GM23338 (cell line): ENCODE measurements at regions not wholly inside any gene's neighbourhood (a gene's known extent, or its start where the extent isn't known, plus 50 kb on each side); places are given as distances from the start of the nearest gene placed in this dataset.
A peak's percentile ranks its signal among the peaks of the same experiment; 100 is the strongest.

Experiments
- ATAC-seq: fragments of 200-7000 bp; cut with Tn5 transposase; 3 replicates; pipeline ENCODE4 v1.9.1; 2020
- DNase-seq: peaks from one replicate; pipeline ENCODE4 v3.0.0-alpha.2; 2015; ENCODE audit warnings: low spot score
- H2AFZ ChIP-seq: fragments of 200-600 bp; sonication (generic); 2 replicates; pipeline ENCODE4 v1.8.0; 2016; ENCODE audit warnings: antibody characterized with exemption, mild to moderate bottlenecking, moderate library complexity
- H3F3A ChIP-seq: fragments of 200-600 bp; sonication (generic); replicated peaks from 2 replicates; pipeline ENCODE4 v1.8.0; 2017; ENCODE audit warnings: antibody characterized with exemption, mixed run types, low read depth
- H3K27ac ChIP-seq: fragments of 200-600 bp; sonication (generic); 2 replicates; pipeline ENCODE4 v1.6.1; 2016; ENCODE audit warnings: low read depth
- H3K27me3 ChIP-seq: fragments of 200-600 bp; sonication (generic); 2 replicates; pipeline ENCODE4 v1.8.0; 2016; ENCODE audit warnings: mild to moderate bottlenecking, mixed run types, moderate library complexity; ENCODE audit not compliant: insufficient read depth
- H3K36me3 ChIP-seq: fragments of 200-600 bp; sonication (generic); 2 replicates; pipeline ENCODE4 v1.8.0; 2016; ENCODE audit warnings: mild to moderate bottlenecking; ENCODE audit not compliant: insufficient read depth
- H3K4me1 ChIP-seq: fragments of 200-600 bp; sonication (generic); 2 replicates; pipeline ENCODE4 v1.8.0; 2016; ENCODE audit warnings: mild to moderate bottlenecking, moderate library complexity; ENCODE audit not compliant: insufficient read depth
- H3K4me2 ChIP-seq: fragments of 200-600 bp; sonication (generic); 2 replicates; pipeline ENCODE4 v1.7.1; 2017; ENCODE audit warnings: mixed run types
- H3K4me3 ChIP-seq: fragments of 200-600 bp; sonication (generic); 2 replicates; pipeline ENCODE4 v1.6.1; 2016; ENCODE audit warnings: mixed run types
- H3K79me2 ChIP-seq: fragments of 200-600 bp; sonication (generic); replicated peaks from 2 replicates; pipeline ENCODE4 v1.8.0; 2017; ENCODE audit warnings: mild to moderate bottlenecking; ENCODE audit not compliant: insufficient read depth
- H3K9me2 ChIP-seq: fragments of 200-600 bp; sonication (generic); 2 replicates; pipeline ENCODE4 v1.8.0; 2017; ENCODE audit not compliant: insufficient read depth
- H4K20me1 ChIP-seq: fragments of 200-600 bp; sonication (generic); replicated peaks from 2 replicates; pipeline ENCODE4 v1.8.0; 2017; ENCODE audit warnings: mild to moderate bottlenecking; ENCODE audit not compliant: insufficient read depth
- H3K27ac Mint-ChIP-seq: 2 replicates; pipeline ENCODE4 v1.8.0; 2020; ENCODE audit warnings: inconsistent platforms, mild to moderate bottlenecking, moderate library complexity, mixed read lengths
- H3K27me3 Mint-ChIP-seq: 3 replicates; pipeline ENCODE4 v1.8.0; 2022; ENCODE audit warnings: low read depth, mild to moderate bottlenecking, moderate library complexity, mixed read lengths, inconsistent platforms; ENCODE audit not compliant: insufficient read depth, poor library complexity
- H3K36me3 Mint-ChIP-seq: 3 replicates; pipeline ENCODE4 v1.8.0; 2021; ENCODE audit warnings: low read depth, mild to moderate bottlenecking, inconsistent platforms, moderate library complexity, mixed read lengths
- H3K4me1 Mint-ChIP-seq: 3 replicates; pipeline ENCODE4 v1.8.0; 2020; ENCODE audit warnings: mild to moderate bottlenecking, inconsistent platforms, mixed read lengths
- H3K4me3 Mint-ChIP-seq: 3 replicates; pipeline ENCODE4 v1.8.0; 2021; ENCODE audit warnings: moderate library complexity, mild to moderate bottlenecking, inconsistent platforms, mixed read lengths
- H3K9me3 Mint-ChIP-seq: 3 replicates; pipeline ENCODE4 v1.8.0; 2020; ENCODE audit warnings: moderate library complexity, mild to moderate bottlenecking, inconsistent platforms, mixed read lengths
- EZH2phosphoT487 ChIP-seq: fragments of 200-600 bp; sonication (generic); IDR thresholded peaks from one replicate; pipeline ENCODE4 v1.8.1; 2018; ENCODE audit warnings: antibody characterized with exemption; ENCODE audit not compliant: unreplicated experiment
- POLR2AphosphoS5 ChIP-seq: IDR thresholded peaks from 2 replicates; pipeline ENCODE4 v1.6.1; 2016; ENCODE audit warnings: antibody characterized with exemption, low read depth
- STAT1 ChIP-seq: IDR thresholded peaks from one replicate; pipeline ENCODE4 v1.6.1; 2016; ENCODE audit warnings: antibody characterized with exemption; ENCODE audit not compliant: unreplicated experiment
- TF ChIP-seq, protein P1 (sequence below): IDR thresholded peaks from one replicate; pipeline ENCODE4 v1.6.1; 2018; ENCODE audit warnings: antibody characterized with exemption; ENCODE audit not compliant: unreplicated experiment
- TF ChIP-seq, protein P2 (sequence below), 2 experiments: fragments of 200-600 bp in 1 of 2; sonication (generic) in 1 of 2; conservative IDR thresholded peaks; 2 replicates each; pipeline versions ENCODE4 v1.5.1 to v1.6.1; 2016 to 2017; ENCODE audit warnings: antibody characterized with exemption in 2 of 2, low read depth in 2 of 2, mild to moderate bottlenecking in 2 of 2, moderate library complexity in 1 of 2

DNA sequence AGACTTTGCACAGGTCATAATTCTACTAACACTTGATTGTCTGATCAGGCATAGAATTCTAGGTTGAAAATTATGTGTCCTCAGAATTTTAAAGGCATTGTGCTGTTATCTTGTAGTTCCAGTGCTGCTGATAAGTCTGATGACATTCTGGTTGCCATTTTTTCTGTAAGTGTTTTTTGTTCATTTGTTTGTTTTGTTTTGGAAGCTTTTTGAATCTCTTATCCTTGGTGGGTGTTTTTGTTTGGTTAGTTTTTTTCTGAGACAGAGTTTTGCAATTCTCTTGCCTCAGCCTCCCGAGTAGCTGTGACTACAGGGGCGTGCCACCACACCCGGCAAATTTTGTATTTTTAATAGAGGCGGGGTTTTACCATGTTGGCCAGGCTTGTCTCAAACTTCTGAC, 178.9 kb downstream of the CCDC71L start:
- no peak for TF ChIP-seq POLR2AphosphoS5
- TF ChIP-seq, protein P1, sequence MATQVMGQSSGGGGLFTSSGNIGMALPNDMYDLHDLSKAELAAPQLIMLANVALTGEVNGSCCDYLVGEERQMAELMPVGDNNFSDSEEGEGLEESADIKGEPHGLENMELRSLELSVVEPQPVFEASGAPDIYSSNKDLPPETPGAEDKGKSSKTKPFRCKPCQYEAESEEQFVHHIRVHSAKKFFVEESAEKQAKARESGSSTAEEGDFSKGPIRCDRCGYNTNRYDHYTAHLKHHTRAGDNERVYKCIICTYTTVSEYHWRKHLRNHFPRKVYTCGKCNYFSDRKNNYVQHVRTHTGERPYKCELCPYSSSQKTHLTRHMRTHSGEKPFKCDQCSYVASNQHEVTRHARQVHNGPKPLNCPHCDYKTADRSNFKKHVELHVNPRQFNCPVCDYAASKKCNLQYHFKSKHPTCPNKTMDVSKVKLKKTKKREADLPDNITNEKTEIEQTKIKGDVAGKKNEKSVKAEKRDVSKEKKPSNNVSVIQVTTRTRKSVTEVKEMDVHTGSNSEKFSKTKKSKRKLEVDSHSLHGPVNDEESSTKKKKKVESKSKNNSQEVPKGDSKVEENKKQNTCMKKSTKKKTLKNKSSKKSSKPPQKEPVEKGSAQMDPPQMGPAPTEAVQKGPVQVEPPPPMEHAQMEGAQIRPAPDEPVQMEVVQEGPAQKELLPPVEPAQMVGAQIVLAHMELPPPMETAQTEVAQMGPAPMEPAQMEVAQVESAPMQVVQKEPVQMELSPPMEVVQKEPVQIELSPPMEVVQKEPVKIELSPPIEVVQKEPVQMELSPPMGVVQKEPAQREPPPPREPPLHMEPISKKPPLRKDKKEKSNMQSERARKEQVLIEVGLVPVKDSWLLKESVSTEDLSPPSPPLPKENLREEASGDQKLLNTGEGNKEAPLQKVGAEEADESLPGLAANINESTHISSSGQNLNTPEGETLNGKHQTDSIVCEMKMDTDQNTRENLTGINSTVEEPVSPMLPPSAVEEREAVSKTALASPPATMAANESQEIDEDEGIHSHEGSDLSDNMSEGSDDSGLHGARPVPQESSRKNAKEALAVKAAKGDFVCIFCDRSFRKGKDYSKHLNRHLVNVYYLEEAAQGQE: no peak
- DNase-seq: no peak
- Mint-ChIP-seq H3K36me3 (no peaks in the 10 kb centered on the region), H3K4me3 (no peak overlapping the region), H3K27me3 (no peaks in the 10 kb centered on the region), H3K27ac (no peak overlapping the region), H3K4me1 (peaks cover 3% of the 10 kb centered on the region; the same call in 1 of the 3 replicates), H3K9me3 (no peaks in the 10 kb centered on the region)
- no peak overlapping the region for H2AFZ ChIP-seq
- no peak overlapping the region for H3K4me3 ChIP-seq
- no peaks in the 10 kb centered on the region for H3K27me3 ChIP-seq
- no peaks in the 10 kb centered on the region for H4K20me1 ChIP-seq
- no peaks in the 10 kb centered on the region for H3K36me3 ChIP-seq
- H3K4me2 ChIP-seq: no peak overlapping the region
- no peaks in the 10 kb centered on the region for H3K4me1 ChIP-seq
- H3K9me2 ChIP-seq: no peaks in the 10 kb centered on the region
- no peaks in the 10 kb centered on the region for H3K79me2 ChIP-seq
- H3F3A ChIP-seq: no peaks in the 10 kb centered on the region
- no peak overlapping the region for H3K27ac ChIP-seq
- ATAC-seq: no peak

DNA sequence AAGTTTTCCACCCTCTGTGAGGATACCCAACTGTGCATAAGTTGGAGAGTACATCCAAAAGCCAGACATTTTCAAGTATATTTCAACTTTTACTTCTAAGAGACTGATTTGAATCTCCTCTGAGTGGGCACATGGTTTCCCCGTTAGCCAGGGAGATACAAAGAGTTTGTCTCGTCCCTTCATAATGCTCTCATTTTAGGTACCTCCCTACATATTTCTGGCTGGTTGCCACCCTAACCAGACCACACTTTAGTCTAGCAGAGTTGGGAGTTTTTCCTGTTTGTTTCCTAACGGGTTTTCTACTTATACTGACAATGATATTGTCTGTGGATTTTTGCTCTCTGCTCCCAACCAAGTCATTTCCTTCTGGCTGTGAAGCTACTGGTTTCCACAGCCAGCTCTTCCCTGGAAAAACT, 180.3 kb downstream of the CCDC71L start:
- no peak for DNase-seq
- Histone ChIP-seq H3K27me3 (no peaks in the 10 kb centered on the region), H3K36me3 (no peaks in the 10 kb centered on the region), H3K4me1 (no peaks in the 10 kb centered on the region), H3K9me2 (peaks cover 8% of the 10 kb centered on the region), H3K79me2 (no peaks in the 10 kb centered on the region), H2AFZ (peak overlapping the region; percentile 87), H3K4me3 (no peak overlapping the region), H3K27ac (no peak overlapping the region), H4K20me1 (no peaks in the 10 kb centered on the region), H3K4me2 (no peak overlapping the region), H3F3A (no peaks in the 10 kb centered on the region)
- H3K27me3 Mint-ChIP-seq: no peaks in the 10 kb centered on the region
- H3K9me3 Mint-ChIP-seq: no peaks in the 10 kb centered on the region
- TF ChIP-seq STAT1: no peak
- TF ChIP-seq, protein P2, sequence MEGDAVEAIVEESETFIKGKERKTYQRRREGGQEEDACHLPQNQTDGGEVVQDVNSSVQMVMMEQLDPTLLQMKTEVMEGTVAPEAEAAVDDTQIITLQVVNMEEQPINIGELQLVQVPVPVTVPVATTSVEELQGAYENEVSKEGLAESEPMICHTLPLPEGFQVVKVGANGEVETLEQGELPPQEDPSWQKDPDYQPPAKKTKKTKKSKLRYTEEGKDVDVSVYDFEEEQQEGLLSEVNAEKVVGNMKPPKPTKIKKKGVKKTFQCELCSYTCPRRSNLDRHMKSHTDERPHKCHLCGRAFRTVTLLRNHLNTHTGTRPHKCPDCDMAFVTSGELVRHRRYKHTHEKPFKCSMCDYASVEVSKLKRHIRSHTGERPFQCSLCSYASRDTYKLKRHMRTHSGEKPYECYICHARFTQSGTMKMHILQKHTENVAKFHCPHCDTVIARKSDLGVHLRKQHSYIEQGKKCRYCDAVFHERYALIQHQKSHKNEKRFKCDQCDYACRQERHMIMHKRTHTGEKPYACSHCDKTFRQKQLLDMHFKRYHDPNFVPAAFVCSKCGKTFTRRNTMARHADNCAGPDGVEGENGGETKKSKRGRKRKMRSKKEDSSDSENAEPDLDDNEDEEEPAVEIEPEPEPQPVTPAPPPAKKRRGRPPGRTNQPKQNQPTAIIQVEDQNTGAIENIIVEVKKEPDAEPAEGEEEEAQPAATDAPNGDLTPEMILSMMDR (conservative IDR thresholded peaks at IDR 0.05; ENCODE audit: low read depth in 2 of 2): no peak
- no peak for TF ChIP-seq EZH2phosphoT487
- TF ChIP-seq POLR2AphosphoS5: no peak
- peaks cover 3% of the 10 kb centered on the region; the same call in 1 of the 3 replicates for H3K4me1 Mint-ChIP-seq
- no peak for ATAC-seq
- no peak overlapping the region for H3K27ac Mint-ChIP-seq
- no peaks in the 10 kb centered on the region for H3K36me3 Mint-ChIP-seq
- H3K4me3 Mint-ChIP-seq: no peak overlapping the region
